SHP77 treated with DMSO at 0.1 percent for 48 hours (cell line): ENCODE measurements at regions not wholly inside any gene's neighbourhood (a gene's known extent, or its start where the extent isn't known, plus 50 kb on each side); places are given as distances from the start of the nearest gene placed in this dataset.
"Not testable (repeated sequence)": the region's sequence is repeated elsewhere in the genome, so short reads cannot be mapped to it uniquely, and the experiment has no call there.

ENCODE experiments used
- DNase-seq: peaks from one replicate; lab custom pipeline; 2025; lab: John Stamatoyannopoulos, UW

GRCh38 chr13:112174476-112175110 is 107.6 kb downstream of the SOX1 start:
- no peak for DNase-seq

DNA sequence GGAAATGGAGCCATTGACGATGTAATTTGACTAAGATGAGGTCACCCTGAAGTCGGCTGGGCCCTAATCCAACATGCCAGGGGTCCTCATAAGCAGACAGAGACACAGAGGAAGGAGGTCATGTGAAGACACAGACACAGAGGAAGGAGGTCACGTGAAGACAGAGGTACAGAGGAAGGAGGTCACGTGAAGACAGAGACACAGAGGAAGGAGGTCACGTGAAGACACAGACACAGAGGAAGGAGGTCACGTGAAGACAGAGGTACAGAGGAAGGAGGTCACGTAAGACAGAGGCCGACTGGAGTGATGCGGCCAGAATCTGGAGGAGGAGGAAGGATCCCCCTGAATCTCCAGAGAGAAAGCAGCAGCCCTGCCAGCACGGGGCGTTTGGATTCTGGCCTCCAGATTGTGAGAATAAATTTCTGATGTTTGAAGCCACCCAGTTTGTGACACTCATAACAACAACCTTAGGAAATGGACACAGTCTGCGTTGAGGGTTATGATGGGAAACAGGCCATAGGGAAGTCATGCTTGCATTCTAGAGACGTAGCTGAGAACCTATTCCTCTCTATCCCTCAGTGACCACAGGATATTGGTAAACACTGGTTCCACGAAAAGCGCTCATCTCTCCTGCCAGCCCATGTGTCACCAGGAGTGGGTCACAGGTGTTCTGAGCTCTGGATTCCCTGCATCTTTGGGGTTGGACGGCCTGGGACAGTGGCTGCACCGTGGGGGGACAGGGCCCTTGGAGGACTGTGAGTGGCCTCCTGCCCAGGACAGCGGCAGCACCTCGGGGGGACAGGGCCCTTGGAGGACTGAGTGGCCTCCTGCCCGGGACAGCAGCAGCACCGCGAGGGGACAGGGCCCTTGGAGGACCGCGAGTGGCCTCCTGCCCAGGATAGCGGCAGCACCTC is 108.5 kb downstream of the SOX1 start:
- DNase-seq = no peak

DNA sequence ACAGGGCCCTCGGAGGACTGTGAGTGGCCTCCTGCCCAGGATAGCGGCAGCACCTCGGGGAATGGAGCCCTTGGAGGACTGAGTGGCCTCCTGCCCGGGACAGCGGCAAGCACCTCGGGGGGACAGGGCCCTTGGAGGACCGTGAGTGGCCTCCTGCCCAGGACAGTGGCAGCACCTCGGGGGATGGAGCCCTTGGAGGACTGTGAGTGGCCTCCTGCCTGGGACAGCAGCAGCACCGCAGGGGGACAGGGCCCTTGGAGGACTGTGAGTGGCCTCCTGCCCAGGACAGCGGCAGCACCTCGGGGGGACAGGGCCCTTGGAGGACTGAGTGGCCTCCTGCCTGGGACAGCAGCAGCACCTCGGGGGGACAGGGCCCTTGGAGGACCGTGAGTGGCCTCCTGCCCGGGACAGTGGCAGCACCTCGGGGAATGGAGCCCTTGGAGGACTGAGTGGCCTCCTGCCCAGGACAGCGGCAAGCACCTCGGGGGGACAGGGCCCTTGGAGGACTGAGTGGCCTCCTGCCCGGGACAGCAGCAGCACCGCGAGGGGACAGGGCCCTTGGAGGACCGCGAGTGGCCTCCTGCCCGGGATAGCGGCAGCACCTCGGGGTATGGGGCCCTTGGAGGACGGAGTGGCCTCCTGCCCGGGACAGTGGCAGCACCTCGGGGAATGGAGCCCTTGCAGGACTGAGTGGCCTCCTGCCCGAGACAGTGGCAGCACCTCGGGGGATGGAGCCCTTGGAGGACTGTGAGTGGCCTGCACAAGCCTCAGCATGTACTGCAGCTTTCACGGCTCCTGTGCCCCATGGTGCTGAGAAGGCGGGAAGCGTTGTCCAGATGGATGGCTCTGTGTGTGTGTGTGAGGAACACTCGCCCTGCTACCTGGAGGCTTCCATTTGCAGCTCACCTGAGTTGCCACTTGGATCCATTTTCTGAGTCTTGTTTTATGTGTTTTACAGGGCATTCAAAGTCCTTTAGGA is 109.5 kb downstream of the SOX1 start:
- DNase-seq = not testable (repeated sequence)

GRCh38 chr13:112177450-112178288 is 110.7 kb downstream of the SOX1 start:
- no peak for DNase-seq

DNA sequence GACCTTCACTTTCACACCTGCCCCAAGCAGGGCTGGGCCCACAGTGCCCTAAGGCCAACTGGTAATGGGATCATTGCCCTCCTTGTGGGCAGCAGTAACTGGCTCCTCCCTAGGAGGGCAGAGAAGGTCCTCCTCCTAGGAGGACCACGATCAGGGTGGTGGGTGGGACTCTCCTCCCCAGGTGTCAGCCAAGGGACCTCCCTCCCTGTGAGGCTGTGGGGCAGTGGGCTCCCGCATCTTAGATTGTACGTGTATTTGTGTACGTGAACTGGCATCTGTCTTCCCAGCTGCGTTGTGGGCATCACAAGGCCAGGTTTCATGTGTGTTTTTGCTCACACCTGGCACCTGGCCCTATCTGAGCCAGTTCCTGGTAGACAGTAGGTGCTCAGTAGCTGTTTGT is 111.8 kb downstream of the SOX1 start:
- no peak for DNase-seq

DNA sequence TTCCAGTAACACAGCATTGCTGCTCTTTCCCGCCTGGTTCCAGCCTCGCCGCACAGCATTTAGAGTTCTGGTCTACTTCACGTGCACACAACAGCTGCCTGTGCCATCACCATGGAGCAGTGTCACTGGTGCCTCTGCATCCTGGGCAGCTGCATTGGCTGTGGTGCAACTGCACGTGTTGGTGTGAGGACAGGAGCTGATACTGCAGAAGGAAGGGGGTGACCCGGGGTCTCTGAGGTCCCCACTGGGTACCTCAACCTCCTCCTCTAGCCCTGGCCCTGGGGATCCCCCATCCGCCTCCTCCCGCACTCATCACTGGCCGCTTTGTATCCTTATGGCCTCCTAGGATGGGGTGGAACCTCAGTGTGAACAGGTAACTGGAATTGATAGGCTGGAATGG is 112.5 kb downstream of the SOX1 start:
- DNase-seq = no peak

DNA sequence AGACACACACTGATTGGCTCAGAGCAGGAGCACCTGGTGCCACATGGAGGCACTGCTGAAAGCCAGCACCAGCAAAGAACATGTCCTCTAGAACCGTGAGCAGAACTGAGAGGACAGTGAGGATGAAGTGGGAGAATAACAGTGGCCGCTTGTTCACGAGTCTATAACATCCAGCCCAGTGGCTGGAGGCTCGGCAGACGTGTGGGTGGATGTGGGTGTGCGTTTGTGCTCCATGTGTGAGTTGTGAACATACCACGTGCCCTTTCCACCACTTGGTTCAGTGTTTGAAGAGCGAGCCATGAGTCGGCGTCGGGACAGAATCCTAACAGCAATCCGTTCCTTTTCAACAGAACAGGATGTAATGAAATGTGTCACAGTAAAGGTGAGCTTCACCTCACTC is 113.0 kb downstream of the SOX1 start:
- no peak for DNase-seq

GRCh38 chr13:112181336-112182067 is 114.6 kb downstream of the SOX1 start:
- DNase-seq = no peak

- no peak for DNase-seq
These were observed 115.3 kb downstream of the SOX1 start for GRCh38 chr13:112182251-112182650.

DNA sequence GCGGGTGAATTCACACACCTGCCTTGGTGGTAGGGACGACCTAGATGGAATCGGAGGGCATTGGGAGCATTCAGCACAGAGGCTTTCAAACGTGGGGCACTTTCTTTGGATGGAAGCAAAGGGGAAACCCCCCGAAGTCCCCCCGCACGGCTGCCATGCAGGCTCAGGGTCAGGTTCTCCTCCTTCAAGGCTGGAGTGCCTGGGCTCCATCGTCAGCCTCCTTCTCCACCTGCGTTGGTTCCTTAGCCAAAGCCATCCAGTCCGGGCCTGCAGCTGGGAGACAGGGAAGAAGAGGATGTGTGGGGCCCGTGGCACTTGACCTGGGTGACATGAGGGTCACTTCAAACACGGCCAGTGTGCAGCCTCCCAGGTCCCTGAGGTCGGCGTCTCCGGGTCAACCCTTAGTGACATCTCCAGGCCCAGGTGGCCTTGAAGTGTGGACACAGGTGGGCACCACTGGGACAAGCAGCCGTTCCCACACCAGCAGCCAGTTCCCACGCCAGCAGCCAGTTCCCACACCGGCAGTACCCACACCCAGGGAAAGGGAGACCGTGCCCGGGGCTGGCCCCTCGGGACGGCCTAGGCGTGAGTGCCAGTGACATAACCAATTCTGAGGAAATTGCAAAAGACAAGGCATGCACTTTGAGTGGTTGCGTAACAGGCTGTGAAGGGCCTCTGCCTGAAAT is 116.0 kb downstream of the SOX1 start:
- DNase-seq = no peak

DNA sequence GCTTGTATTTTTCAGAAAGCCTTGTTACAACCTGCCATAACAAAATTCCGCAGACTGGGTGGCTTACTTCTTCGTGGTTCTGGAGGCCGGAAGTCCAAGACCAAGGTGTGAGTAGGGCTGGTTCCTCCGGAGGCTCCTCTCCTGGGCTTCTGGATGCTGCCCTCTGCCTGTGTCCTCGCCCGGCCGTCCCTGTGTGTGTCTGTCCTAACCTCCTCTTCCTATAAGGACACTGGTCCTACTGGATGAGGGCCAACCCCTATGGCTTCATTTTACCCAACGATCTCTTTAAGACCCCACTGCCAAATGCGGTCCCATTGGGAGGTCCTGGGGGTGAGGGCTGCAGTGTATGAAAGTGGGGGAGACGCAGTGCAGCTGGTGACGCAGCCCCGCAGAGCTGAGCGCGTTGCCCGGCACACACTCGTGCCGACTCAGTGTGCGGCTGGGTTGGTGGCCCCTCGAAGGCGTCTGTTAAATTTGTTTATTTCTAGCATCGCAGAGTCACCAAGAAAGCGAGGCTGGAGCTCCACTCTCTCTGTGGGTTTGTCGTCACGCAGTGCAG is 116.7 kb downstream of the SOX1 start:
- no peak for DNase-seq

DNA sequence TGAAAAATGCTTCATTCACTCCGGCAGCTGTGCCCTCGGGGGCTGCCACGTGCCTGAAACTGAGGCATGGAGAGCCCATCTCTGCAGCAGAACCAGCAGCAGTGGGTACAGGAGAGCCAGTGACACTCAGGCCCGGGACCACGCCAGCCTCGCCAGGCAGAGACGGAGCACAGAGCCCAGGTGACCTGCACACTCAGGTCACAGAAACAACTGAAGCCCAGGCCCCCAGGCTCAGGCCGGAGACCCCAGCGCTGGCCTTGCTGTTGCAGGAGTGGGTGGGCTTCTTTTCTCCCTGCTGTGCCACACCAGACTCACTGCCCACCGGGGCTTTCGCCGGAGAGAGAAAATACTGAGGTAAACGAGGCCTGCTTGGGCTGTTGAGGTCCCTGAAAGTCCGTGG is 117.3 kb downstream of the SOX1 start:
- DNase-seq = no peak

DNA sequence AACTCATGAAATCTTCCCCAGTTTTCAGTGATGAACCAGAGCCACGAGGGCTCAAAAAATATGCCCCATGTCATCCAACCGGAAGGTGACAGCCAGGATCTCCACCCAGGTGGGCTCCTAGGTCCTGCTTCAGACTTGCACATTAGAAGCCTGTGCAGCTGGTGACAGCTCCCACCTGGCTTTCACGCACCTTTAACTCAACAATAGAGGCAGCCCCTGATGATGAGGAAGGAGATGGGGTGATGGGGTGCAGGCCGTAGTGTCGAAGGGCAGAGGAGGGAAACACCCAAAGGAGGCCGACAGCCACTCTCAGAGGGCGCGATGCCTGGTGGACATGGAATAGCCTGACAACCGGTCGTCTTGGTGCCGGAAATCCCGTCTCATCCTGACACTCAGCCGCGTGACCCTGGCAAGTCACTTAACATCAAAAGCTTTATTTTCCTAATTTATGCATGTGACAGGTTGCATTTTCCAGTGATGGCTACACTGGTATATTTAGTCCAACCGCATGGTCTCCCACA is 118.0 kb downstream of the SOX1 start:
- DNase-seq = no peak

GRCh38 chr13:112185466-112185865 is 118.5 kb downstream of the SOX1 start:
- no peak for DNase-seq

DNA sequence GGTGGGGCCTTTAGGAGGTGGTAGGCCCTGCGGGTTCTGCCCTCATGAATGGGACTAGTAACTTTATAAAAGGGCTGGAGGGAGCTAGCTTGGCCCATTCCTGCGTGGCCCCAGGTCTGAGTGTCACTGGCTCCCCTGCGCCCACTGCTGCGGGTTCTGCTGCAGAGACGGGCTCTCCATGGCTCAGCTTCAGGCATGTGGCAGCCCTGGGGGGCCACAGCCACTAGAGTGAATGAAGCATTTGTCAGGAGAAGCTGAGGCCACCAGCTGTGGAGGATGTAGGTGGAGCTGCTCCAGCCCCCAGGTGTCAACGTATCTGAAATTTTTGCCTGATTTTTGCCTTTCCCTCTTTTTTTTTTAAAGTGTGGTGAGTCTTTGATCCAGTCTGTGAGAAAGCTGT is 119.1 kb downstream of the SOX1 start:
- DNase-seq = no peak

GRCh38 chr13:112187527-112188297 is 120.8 kb downstream of the SOX1 start:
- no peak for DNase-seq

DNA sequence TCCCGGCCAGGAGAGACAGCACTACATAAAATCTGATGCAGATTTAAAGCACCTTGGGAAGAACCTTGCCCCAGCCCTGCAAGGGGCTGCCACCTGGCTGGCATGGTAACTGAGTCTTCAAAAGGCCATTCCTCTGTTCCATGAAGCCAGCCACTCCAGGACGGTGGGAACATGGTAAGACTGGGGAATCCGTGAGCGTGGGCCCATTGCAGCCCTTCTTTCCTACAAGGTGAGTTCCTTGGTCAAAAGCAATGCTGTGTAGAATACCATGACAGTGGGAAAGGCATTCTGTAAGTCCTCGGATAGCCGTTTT is 121.3 kb downstream of the SOX1 start:
- no peak for DNase-seq

DNA sequence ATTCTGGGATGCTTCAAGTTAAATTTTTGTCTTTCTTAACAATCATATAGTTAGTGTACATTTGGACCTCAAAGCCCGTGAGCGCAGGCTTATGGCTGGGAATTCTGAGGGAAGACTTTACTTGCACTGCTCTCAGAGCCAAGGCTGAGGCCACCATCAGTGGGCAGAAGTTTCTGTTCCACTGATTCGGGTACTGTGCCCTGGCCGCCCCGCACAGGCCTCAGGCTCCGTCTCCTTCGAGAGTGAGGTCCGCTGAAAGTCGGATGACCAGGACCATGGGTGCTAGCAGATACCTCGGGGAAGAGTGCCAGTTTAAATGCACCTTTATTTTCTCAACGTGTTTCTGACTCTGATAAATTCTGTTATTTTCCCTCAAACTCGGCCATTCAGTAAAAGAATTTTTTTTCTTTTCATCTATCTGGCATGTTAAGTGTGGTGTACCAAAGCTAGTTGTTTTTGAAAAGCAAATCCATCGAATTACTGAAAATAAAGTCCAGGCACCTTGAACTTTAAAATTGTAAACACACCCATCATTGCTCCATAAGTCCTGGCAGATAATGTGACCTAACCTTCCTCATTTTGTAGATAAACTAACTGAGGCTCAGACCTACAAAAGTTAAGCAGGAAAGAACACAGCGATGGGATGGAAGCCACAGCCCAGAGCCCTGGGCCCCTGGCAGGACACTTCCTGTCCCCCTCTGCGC is 126.7 kb downstream of the SOX1 start:
- no peak for DNase-seq
